ENCODE measurements at regions not wholly inside any gene's neighbourhood (a gene's known extent, or its start where the extent isn't known, plus 50 kb on each side); places are given as distances from the start of the nearest gene placed in this dataset.
"Not testable (repeated sequence)": the region's sequence is repeated elsewhere in the genome, so short reads cannot be mapped to it uniquely, and the experiment has no call there.

DNA sequence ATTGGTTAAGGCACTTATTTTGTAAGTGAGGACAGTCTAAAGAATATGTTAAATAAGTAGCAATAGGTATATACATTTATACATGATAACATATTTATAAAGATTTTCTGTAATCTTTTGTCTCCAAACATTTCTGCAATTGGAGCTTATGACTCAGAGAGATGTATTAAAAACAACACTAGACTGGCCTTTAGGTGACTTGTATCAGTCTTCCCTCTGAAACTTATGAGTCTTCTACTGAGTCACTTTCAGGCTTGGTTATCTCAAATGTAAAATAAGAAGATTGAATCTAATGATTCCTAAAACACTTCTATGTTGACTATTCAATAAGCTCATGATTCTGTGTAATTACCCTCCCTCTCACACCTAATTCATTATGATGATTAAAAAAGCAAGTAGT is 672.6 kb upstream of the NEGR1 start:
- TF ChIP-seq, protein P1, sequence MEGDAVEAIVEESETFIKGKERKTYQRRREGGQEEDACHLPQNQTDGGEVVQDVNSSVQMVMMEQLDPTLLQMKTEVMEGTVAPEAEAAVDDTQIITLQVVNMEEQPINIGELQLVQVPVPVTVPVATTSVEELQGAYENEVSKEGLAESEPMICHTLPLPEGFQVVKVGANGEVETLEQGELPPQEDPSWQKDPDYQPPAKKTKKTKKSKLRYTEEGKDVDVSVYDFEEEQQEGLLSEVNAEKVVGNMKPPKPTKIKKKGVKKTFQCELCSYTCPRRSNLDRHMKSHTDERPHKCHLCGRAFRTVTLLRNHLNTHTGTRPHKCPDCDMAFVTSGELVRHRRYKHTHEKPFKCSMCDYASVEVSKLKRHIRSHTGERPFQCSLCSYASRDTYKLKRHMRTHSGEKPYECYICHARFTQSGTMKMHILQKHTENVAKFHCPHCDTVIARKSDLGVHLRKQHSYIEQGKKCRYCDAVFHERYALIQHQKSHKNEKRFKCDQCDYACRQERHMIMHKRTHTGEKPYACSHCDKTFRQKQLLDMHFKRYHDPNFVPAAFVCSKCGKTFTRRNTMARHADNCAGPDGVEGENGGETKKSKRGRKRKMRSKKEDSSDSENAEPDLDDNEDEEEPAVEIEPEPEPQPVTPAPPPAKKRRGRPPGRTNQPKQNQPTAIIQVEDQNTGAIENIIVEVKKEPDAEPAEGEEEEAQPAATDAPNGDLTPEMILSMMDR (conservative IDR thresholded peaks at IDR 0.05) = no peak
- Mint-ChIP-seq H3K27me3 (ENCODE audit: low read depth) (no peaks in the 10 kb centered on the region), H3K36me3 (ENCODE audit: low read depth) (no peaks in the 10 kb centered on the region), H3K9me3 (peaks cover 4% of the 10 kb centered on the region), H3K4me1 (no peaks in the 10 kb centered on the region), H3K27ac (ENCODE audit: unreplicated experiment) (no peak overlapping the region), H3K4me3 (no peak overlapping the region)
- no peak for DNase-seq (ENCODE audit: low read depth, low spot score)

DNA sequence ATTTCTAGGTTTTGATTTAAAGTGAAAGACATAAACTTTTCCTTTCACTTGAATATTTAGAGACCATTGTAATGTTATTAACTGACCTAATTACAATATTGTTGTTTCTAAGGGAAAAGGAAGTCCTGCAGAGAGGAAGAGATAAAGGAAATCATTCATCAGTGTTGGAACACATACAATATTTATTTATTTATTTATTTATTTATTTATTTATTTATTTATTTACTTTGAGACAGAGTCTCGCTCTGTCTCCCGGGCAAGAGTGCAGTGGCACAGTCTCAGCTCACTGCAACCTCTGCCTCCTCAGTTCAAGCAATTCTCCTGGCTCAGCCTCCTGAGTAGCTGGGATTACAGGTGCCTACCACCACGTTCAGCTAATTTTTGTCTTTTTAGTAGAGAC is 668.6 kb upstream of the NEGR1 start:
- H3K4me3 Mint-ChIP-seq; H3K27me3 Mint-ChIP-seq (ENCODE audit: low read depth); H3K9me3 Mint-ChIP-seq; H3K4me1 Mint-ChIP-seq; H3K27ac Mint-ChIP-seq (ENCODE audit: unreplicated experiment); DNase-seq (ENCODE audit: low read depth, low spot score); H3K36me3 Mint-ChIP-seq (ENCODE audit: low read depth): not testable (repeated sequence)

DNA sequence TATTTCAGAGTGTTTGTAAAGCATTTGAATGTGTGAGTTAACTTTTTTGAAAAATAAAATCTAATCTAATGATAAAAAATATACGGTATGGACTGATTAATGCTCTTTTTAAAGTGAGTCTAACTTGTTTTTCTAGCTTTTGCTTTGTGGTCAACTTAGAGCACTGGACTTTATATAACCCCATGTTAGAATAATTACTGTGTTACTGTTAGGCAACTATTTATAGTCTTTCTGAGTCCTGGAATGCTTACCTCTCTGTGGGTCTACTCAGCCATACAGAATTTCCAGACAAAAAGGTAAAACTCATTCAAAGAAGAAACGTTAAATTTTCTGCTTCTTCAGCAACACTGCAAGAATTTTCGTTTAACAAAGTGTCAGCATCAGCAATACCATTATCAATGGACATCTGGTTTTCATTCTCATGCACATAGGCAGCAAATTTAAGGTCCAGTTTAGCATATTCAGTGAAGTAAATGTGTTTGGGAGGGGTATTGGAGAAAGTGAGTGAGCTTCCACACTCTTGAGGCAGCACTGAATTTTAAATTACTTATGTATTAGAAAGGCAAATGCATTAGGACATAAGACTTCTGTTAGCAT is 664.7 kb upstream of the NEGR1 start:
- no peaks in the 10 kb centered on the region for H3K27me3 Mint-ChIP-seq (ENCODE audit: low read depth)
- no peak overlapping the region for H3K4me3 Mint-ChIP-seq
- H3K4me1 Mint-ChIP-seq = peaks cover 4% of the 10 kb centered on the region
- no peaks in the 10 kb centered on the region for H3K36me3 Mint-ChIP-seq (ENCODE audit: low read depth)
- H3K27ac Mint-ChIP-seq (ENCODE audit: unreplicated experiment) = no peak overlapping the region
- H3K9me3 Mint-ChIP-seq = peaks cover 4% of the 10 kb centered on the region
- DNase-seq (ENCODE audit: low read depth, low spot score) = no peak
- TF ChIP-seq, protein P1 (conservative IDR thresholded peaks at IDR 0.05) = no peak

DNA sequence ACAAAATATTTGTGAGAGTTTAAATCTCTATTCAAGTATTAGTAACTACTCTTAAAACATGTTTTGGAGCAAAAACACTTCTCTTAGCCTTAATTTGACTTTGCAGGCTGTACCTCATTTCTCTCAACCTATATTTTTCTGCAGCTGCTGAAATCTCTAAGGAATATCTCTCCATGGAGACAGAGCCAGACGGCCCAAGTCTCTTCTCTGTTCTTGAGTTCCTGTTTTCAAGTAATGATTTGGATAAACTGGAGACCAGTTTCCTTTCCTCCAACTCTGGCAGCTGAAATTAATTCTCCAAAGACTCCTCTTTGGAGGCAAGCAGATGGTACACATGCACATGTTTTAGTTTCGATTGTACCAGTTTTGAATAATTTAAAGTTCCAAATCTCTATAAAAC is 659.7 kb upstream of the NEGR1 start:
- Mint-ChIP-seq H3K4me1 (peaks cover under 1% of the 10 kb centered on the region), H3K9me3 (no peaks in the 10 kb centered on the region), H3K36me3 (ENCODE audit: low read depth) (no peaks in the 10 kb centered on the region), H3K27ac (ENCODE audit: unreplicated experiment) (no peak overlapping the region), H3K4me3 (no peak overlapping the region), H3K27me3 (ENCODE audit: low read depth) (no peaks in the 10 kb centered on the region)
- TF ChIP-seq, protein P1 (conservative IDR thresholded peaks at IDR 0.05) = no peak
- no peak for DNase-seq (ENCODE audit: low read depth, low spot score)

DNA sequence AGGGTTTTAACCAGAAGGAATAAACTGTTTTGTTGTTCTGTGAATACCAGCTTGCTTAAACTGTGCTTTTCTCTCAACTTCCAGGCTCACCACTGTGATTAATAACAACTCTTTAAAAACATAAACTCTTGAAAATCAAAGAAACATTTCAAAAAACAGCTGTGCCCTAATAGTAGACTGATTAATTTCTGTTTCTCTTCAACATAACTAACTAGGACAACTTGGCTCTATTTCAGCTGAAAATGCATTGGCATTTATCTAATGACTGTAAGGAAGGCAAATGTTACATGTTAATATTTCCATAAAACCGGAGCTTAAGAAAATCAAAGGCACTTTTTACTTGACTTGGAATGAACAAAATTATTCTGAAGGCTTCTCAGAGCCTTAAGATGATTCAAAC is 656.1 kb upstream of the NEGR1 start:
- Mint-ChIP-seq H3K4me1 (no peaks in the 10 kb centered on the region), H3K9me3 (no peaks in the 10 kb centered on the region), H3K36me3 (ENCODE audit: low read depth) (no peaks in the 10 kb centered on the region), H3K27me3 (ENCODE audit: low read depth) (no peaks in the 10 kb centered on the region), H3K27ac (ENCODE audit: unreplicated experiment) (no peak overlapping the region), H3K4me3 (no peak overlapping the region)
- TF ChIP-seq, protein P1 (conservative IDR thresholded peaks at IDR 0.05) = no peak
- no peak for DNase-seq (ENCODE audit: low read depth, low spot score)

DNA sequence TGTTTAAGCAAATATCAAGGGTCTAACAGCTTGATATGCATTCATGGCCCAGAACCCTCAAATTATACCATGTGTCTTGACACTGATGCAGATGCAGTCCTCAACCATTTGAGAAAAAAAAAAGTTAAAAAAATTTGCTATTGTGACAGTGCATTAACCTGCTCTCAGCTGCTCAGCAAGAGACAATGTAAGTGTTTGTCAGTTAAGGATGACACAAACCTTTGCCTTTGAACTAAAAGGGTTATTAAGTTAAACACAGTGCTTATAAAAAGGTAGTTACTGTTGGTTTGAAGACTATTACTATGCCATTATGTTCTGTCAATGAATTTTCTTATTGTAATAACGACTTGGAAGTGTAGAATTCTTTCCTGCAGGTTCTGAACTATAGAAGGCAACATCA is 655.6 kb upstream of the NEGR1 start:
- no peak overlapping the region for H3K27ac Mint-ChIP-seq (ENCODE audit: unreplicated experiment)
- no peaks in the 10 kb centered on the region for H3K36me3 Mint-ChIP-seq (ENCODE audit: low read depth)
- DNase-seq (ENCODE audit: low read depth, low spot score) = no peak
- H3K4me1 Mint-ChIP-seq = no peaks in the 10 kb centered on the region
- TF ChIP-seq, protein P1 (conservative IDR thresholded peaks at IDR 0.05) = no peak
- H3K4me3 Mint-ChIP-seq = no peak overlapping the region
- H3K27me3 Mint-ChIP-seq (ENCODE audit: low read depth) = no peaks in the 10 kb centered on the region
- no peaks in the 10 kb centered on the region for H3K9me3 Mint-ChIP-seq

All from neural crest cell (in vitro differentiated cells).